ENCODE measurements at regions not wholly inside any gene's neighbourhood (a gene's known extent, or its start where the extent isn't known, plus 50 kb on each side); places are given as distances from the start of the nearest gene placed in this dataset.

- DNase-seq (ENCODE audit: low spot score) (no peak), ATAC-seq (ENCODE audit: insufficient number of reproducible peaks, low FRiP score, low read depth) (no peak)
- Histone ChIP-seq H3K9me3 (no peaks in the 10 kb centered on the region), H3K36me3 (no peaks in the 10 kb centered on the region), H3K27ac (no peak overlapping the region), H3K4me1 (ENCODE audit: control insufficient read depth in 1 of 2, low read depth in 2 of 2) (no peaks in the 10 kb centered on the region), H3K27me3 (replicated peaks; ENCODE audit: insufficient read depth) (no peaks in the 10 kb centered on the region), H3K4me3 (no peak overlapping the region)
- TF ChIP-seq, protein P1, sequence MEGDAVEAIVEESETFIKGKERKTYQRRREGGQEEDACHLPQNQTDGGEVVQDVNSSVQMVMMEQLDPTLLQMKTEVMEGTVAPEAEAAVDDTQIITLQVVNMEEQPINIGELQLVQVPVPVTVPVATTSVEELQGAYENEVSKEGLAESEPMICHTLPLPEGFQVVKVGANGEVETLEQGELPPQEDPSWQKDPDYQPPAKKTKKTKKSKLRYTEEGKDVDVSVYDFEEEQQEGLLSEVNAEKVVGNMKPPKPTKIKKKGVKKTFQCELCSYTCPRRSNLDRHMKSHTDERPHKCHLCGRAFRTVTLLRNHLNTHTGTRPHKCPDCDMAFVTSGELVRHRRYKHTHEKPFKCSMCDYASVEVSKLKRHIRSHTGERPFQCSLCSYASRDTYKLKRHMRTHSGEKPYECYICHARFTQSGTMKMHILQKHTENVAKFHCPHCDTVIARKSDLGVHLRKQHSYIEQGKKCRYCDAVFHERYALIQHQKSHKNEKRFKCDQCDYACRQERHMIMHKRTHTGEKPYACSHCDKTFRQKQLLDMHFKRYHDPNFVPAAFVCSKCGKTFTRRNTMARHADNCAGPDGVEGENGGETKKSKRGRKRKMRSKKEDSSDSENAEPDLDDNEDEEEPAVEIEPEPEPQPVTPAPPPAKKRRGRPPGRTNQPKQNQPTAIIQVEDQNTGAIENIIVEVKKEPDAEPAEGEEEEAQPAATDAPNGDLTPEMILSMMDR (IDR thresholded peaks at IDR 0.05) = no peak
These were observed 721.2 kb downstream of the LUZP2 start for GRCh38 chr11:25218036-25218435.

DNA sequence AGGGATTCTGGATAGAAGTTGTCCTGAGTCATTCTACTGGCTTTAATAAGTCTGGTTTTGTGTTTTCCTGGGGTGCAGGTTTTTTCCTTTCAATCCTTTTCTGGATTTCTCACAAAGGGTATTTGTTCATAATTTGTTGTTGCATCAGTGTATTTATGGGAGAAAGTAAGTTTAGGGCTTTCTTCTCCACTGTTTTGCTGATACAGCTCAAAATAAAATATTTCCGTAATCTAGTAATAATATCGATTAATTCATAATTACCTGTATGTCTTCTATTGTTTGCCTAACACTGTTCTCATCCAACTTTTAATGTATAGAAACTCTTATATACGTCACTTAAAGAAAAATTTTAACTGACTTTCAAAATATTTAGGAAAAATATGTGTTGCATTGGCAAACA is 728.2 kb downstream of the LUZP2 start:
- ATAC-seq (ENCODE audit: insufficient number of reproducible peaks, low FRiP score, low read depth) = no peak
- TF ChIP-seq, protein P1 (IDR thresholded peaks at IDR 0.05) = no peak
- Histone ChIP-seq H3K4me1 (ENCODE audit: control insufficient read depth in 1 of 2, low read depth in 2 of 2) (no peaks in the 10 kb centered on the region), H3K9me3 (no peaks in the 10 kb centered on the region), H3K27ac (no peak overlapping the region), H3K4me3 (no peak overlapping the region), H3K27me3 (replicated peaks; ENCODE audit: insufficient read depth) (no peaks in the 10 kb centered on the region), H3K36me3 (no peaks in the 10 kb centered on the region)
- no peak for DNase-seq (ENCODE audit: low spot score)

DNA sequence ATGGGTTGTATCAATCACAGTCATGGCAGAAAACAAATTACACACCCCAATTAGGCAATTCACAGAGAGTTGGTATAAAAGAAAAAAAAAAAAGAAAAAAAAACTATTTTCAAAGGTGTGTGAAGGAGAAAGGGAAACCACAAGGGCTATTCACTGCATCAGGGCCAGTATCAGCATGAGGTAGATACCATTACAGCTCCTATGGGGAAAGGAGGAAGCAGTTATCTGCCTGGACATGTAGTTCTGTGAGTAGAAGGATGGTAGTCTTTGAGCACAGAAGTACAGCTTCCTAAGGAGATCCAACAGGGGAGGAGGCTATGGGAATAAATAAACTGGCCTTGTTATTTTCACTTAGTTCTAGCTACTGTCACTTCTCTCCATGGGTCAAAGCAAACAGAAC is 746.1 kb downstream of the LUZP2 start:
- DNase-seq (ENCODE audit: low spot score) (no peak), ATAC-seq (ENCODE audit: insufficient number of reproducible peaks, low FRiP score, low read depth) (no peak)
- no peak overlapping the region for H3K4me3 ChIP-seq
- no peaks in the 10 kb centered on the region for H3K27me3 ChIP-seq (replicated peaks; ENCODE audit: insufficient read depth)
- H3K36me3 ChIP-seq = no peaks in the 10 kb centered on the region
- TF ChIP-seq, protein P1 (IDR thresholded peaks at IDR 0.05) = no peak
- H3K4me1 ChIP-seq (ENCODE audit: control insufficient read depth in 1 of 2, low read depth in 2 of 2) = no peaks in the 10 kb centered on the region
- H3K9me3 ChIP-seq = no peaks in the 10 kb centered on the region
- H3K27ac ChIP-seq = no peak overlapping the region

- no peaks in the 10 kb centered on the region for H3K36me3 ChIP-seq
- no peak for DNase-seq (ENCODE audit: low spot score)
- no peak overlapping the region for H3K27ac ChIP-seq
- H3K4me3 ChIP-seq = no peak overlapping the region
- H3K4me1 ChIP-seq (ENCODE audit: control insufficient read depth in 1 of 2, low read depth in 2 of 2) = no peaks in the 10 kb centered on the region
- H3K9me3 ChIP-seq = no peaks in the 10 kb centered on the region
- TF ChIP-seq, protein P1 (IDR thresholded peaks at IDR 0.05) = no peak
- H3K27me3 ChIP-seq (replicated peaks; ENCODE audit: insufficient read depth) = no peaks in the 10 kb centered on the region
- ATAC-seq (ENCODE audit: insufficient number of reproducible peaks, low FRiP score, low read depth) = no peak
These were observed 747.3 kb downstream of the LUZP2 start for GRCh38 chr11:25244126-25244525.

GRCh38 chr11:25247336-25247735 is 750.5 kb downstream of the LUZP2 start:
- H3K9me3 ChIP-seq = no peaks in the 10 kb centered on the region

More at GRCh38 chr11:25247336-25247735, 750.5 kb downstream of the LUZP2 start:
- no peaks in the 10 kb centered on the region for H3K4me1 ChIP-seq (ENCODE audit: control insufficient read depth in 1 of 2, low read depth in 2 of 2)
- ATAC-seq (ENCODE audit: insufficient number of reproducible peaks, low FRiP score, low read depth) (no peak), DNase-seq (ENCODE audit: low spot score) (no peak)
- H3K4me3 ChIP-seq = no peak overlapping the region
- H3K27me3 ChIP-seq (replicated peaks; ENCODE audit: insufficient read depth) = no peaks in the 10 kb centered on the region
- H3K36me3 ChIP-seq = no peaks in the 10 kb centered on the region
- TF ChIP-seq, protein P1 (IDR thresholded peaks at IDR 0.05) = no peak
- no peak overlapping the region for H3K27ac ChIP-seq

All from thoracic aorta (tissue), 2 donors.